IPS-15b (cell line): ENCODE measurements at regions not wholly inside any gene's neighbourhood (a gene's known extent, or its start where the extent isn't known, plus 50 kb on each side); places are given as distances from the start of the nearest gene placed in this dataset.
"Not testable (repeated sequence)": the region's sequence is repeated elsewhere in the genome, so short reads cannot be mapped to it uniquely, and the experiment has no call there.

Source experiments
- H3K27me3 ChIP-seq: one replicate; pipeline ENCODE4 v1.6.1; 2013; ENCODE audit warnings: low read length; ENCODE audit not compliant: control insufficient read depth, insufficient read depth
- H3K36me3 ChIP-seq: one replicate; pipeline ENCODE4 v1.6.1; 2013; ENCODE audit warnings: low read length; ENCODE audit not compliant: control insufficient read depth, insufficient read depth
- H3K4me1 ChIP-seq: one replicate; pipeline ENCODE4 v1.6.1; 2013; ENCODE audit warnings: mild to moderate bottlenecking, low read length; ENCODE audit not compliant: control insufficient read depth, insufficient read depth
- H3K4me3 ChIP-seq: one replicate; pipeline ENCODE4 v1.5.1; 2013; ENCODE audit warnings: low read depth, low read length
- H3K9ac ChIP-seq: one replicate; pipeline ENCODE4 v1.6.1; 2013; ENCODE audit warnings: low read depth, mild to moderate bottlenecking, low read length
- H3K9me3 ChIP-seq: one replicate; pipeline ENCODE4 v1.6.1; 2013; ENCODE audit warnings: mild to moderate bottlenecking, low read length; ENCODE audit not compliant: control insufficient read depth, insufficient read depth

GRCh38 chr2:67331419-67332086 is 65.6 kb upstream of the ETAA1 start:
- not testable (repeated sequence) for H3K27me3 ChIP-seq, H3K36me3 ChIP-seq, H3K9me3 ChIP-seq
- peak overlapping the region; percentile 76 for H3K4me3 ChIP-seq
- H3K9ac ChIP-seq = peak overlapping the region; percentile 97
- H3K4me1 ChIP-seq = peaks cover 17% of the 10 kb centered on the region

DNA sequence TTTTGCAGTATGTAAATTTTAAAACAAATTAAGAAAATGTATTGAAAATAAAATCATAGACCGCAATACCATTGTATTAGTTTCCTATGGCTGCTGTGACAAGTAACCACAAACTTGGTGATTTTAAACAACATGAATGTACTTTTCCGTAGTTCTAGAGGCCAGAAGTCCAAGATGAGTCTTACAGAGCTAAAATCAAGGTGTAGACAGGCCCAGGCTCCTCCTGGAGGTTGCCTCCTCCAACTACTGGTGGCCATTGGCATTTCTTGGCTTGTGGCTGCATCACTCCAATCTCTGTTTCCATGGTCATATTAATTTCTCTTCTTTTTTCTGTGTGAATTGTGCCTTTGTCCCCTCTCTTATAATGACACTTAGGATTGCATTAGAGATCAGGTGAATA is 59.2 kb upstream of the ETAA1 start:
- no peaks in the 10 kb centered on the region for H3K4me1 ChIP-seq
- H3K9ac ChIP-seq = no peak overlapping the region
- H3K4me3 ChIP-seq = no peak overlapping the region
- peaks cover 21% of the 10 kb centered on the region for H3K36me3 ChIP-seq
- H3K9me3 ChIP-seq = no peaks in the 10 kb centered on the region
- H3K27me3 ChIP-seq = no peaks in the 10 kb centered on the region

- no peak overlapping the region for H3K9ac ChIP-seq
- no peaks in the 10 kb centered on the region for H3K4me1 ChIP-seq
- no peaks in the 10 kb centered on the region for H3K27me3 ChIP-seq
- H3K36me3 ChIP-seq = peaks cover 21% of the 10 kb centered on the region
- no peaks in the 10 kb centered on the region for H3K9me3 ChIP-seq
- H3K4me3 ChIP-seq = no peak overlapping the region
These were observed 58.4 kb upstream of the ETAA1 start for GRCh38 chr2:67338601-67339233.

- no peaks in the 10 kb centered on the region for H3K4me1 ChIP-seq
- no peak overlapping the region for H3K9ac ChIP-seq
- H3K27me3 ChIP-seq = no peaks in the 10 kb centered on the region
- H3K4me3 ChIP-seq = no peak overlapping the region
- peaks cover 21% of the 10 kb centered on the region for H3K36me3 ChIP-seq
- H3K9me3 ChIP-seq = no peaks in the 10 kb centered on the region
These were observed 57.8 kb upstream of the ETAA1 start for GRCh38 chr2:67339234-67339885.

DNA sequence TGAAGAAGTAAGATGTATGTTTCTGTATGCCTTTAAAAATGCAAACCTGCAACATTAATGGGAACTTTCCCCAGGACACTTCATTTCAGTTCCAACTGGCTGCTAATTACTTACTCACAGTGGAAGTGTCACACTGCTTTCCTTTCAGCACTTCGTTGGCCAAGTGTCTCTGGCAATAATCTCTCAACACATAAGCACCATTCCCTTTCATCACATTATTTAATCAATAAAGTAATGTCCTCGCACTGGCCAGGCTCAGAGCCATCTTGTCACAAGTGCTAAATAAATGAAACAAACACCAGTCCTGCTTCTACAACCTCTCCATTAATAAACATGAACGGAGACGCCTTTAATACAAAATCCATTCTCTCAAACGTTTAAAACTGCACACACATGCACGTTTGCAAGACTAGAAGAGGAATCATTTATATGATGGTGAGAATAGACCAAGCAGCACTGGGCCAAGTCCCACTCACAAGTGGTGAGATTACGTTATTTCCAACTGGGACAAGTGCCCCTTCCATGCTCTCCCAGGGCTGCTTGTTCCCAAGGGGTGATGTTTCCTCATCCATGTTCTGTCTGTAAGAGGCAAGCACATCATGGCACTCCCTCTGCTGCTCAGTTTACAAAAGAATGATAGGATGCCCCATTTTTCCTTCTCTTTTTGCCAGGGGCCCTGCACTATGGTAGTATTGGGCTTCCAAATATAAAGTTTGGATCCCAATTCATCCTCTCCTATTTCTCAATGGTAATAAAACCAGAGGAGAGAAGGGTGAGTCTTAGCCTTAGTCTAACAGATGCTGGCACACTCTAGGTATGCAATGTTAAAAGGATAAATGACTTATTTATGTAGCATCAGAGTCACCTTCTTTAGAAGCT is 56.8 kb upstream of the ETAA1 start:
- H3K4me3 ChIP-seq = no peak overlapping the region
- no peaks in the 10 kb centered on the region for H3K9me3 ChIP-seq
- H3K36me3 ChIP-seq = peaks cover 16% of the 10 kb centered on the region
- no peaks in the 10 kb centered on the region for H3K27me3 ChIP-seq
- no peaks in the 10 kb centered on the region for H3K4me1 ChIP-seq
- no peak overlapping the region for H3K9ac ChIP-seq

- no peaks in the 10 kb centered on the region for H3K27me3 ChIP-seq
- H3K36me3 ChIP-seq = peaks cover 16% of the 10 kb centered on the region
- no peaks in the 10 kb centered on the region for H3K9me3 ChIP-seq
- no peak overlapping the region for H3K9ac ChIP-seq
- no peaks in the 10 kb centered on the region for H3K4me1 ChIP-seq
- H3K4me3 ChIP-seq = no peak overlapping the region
These were observed 56.2 kb upstream of the ETAA1 start for GRCh38 chr2:67341012-67341318.

DNA sequence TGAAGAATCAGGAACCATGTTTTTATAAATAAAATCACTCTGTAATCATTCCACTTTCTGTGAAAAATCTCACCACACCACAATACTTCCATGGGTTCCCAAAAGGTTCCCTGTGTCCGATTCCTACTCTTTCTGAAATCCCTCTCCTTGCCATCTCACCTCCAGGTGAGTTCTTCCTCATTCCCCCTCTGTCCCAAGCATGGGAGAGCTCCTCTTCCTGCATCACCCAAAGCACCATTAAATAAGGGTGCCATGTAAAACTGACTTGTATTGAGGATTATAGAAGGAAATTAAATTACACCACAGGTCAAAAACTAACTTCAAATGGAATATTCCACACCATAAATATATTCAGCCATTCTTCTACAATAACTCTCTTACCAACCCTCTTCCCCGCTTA is 55.8 kb upstream of the ETAA1 start:
- Histone ChIP-seq H3K27me3 (no peaks in the 10 kb centered on the region), H3K36me3 (peaks cover 14% of the 10 kb centered on the region), H3K4me1 (no peaks in the 10 kb centered on the region)

GRCh38 chr2:67342394-67342793 is 54.7 kb upstream of the ETAA1 start:
- H3K36me3 ChIP-seq = peaks cover 11% of the 10 kb centered on the region
- H3K4me3 ChIP-seq = no peak overlapping the region
- no peak overlapping the region for H3K9ac ChIP-seq
- H3K9me3 ChIP-seq = no peaks in the 10 kb centered on the region
- no peaks in the 10 kb centered on the region for H3K4me1 ChIP-seq
- H3K27me3 ChIP-seq = no peaks in the 10 kb centered on the region

More for the DNA sequence above, 55.8 kb upstream of the ETAA1 start:
- Histone ChIP-seq H3K9ac (no peak overlapping the region), H3K9me3 (no peaks in the 10 kb centered on the region), H3K4me3 (no peak overlapping the region)

- Histone ChIP-seq H3K27me3 (no peaks in the 10 kb centered on the region), H3K36me3 (no peaks in the 10 kb centered on the region), H3K4me1 (no peaks in the 10 kb centered on the region), H3K4me3 (no peak overlapping the region), H3K9ac (no peak overlapping the region), H3K9me3 (peaks cover 6% of the 10 kb centered on the region)
These were observed 50.3 kb upstream of the ETAA1 start for GRCh38 chr2:67346718-67347407.
